ENCODE measurements at regions not wholly inside any gene's neighbourhood (a gene's known extent, or its start where the extent isn't known, plus 50 kb on each side); places are given as distances from the start of the nearest gene placed in this dataset.

- H3K4me3 ChIP-seq (replicated peaks in 1 of 3; ENCODE audit: insufficient read depth in 1 of 3, low read depth in 1 of 3, low read length in 3 of 3), result no peak overlapping the region
- intact Hi-C loops (cut with micrococcal nuclease) (no loop called here), dilution Hi-C loops (cut with MboI; ENCODE audit: extremely low pct_ligation_motif_present, low sequenced_read_pairs) (no loop called here)
- no peak overlapping the region for H2AFZ ChIP-seq (ENCODE audit: low read depth, low read length)
- no peak for TF ChIP-seq MYC (IDR thresholded peaks at IDR 0.05; ENCODE audit: low read depth, low read length)
- TF ChIP-seq POLR2A (IDR thresholded peaks at IDR 0.05; ENCODE audit: low read depth, low read length), result no peak
- TF ChIP-seq FOS (IDR thresholded peaks at IDR 0.05; ENCODE audit: borderline replicate concordance, insufficient read depth, low read length), result no peak
- no peak for TF ChIP-seq EZH2 (IDR thresholded peaks at IDR 0.05; ENCODE audit: borderline replicate concordance, low read depth, low read length, severe bottlenecking)
- no peak for TF ChIP-seq CTCF (IDR thresholded peaks at IDR 0.05; ENCODE audit: extremely low read depth in 1 of 2, insufficient read depth in 1 of 2, low read depth in 1 of 2, low read length in 2 of 2)
- no peak for TF ChIP-seq GATA2 (IDR thresholded peaks at IDR 0.05; ENCODE audit: insufficient read depth, insufficient read length, low read depth, low read length)
- TF ChIP-seq JUN (IDR thresholded peaks at IDR 0.05; ENCODE audit: borderline replicate concordance, insufficient read depth, insufficient read length, low read depth), result no peak
- no peaks in the 10 kb centered on the region for H3K9me3 ChIP-seq (replicated peaks; ENCODE audit: control insufficient read depth, insufficient read depth, low read length)
- no peaks in the 10 kb centered on the region for H3K79me2 ChIP-seq (ENCODE audit: control insufficient read depth, insufficient read depth, low read length)
- no peak overlapping the region for H3K27ac ChIP-seq (ENCODE audit: insufficient read depth, low read depth, low read length)
- H3K9ac ChIP-seq (replicated peaks; ENCODE audit: extremely low read depth, insufficient read depth, low read length), result no peak overlapping the region
- no peaks in the 10 kb centered on the region for H3K4me1 ChIP-seq (ENCODE audit: control insufficient read depth, extremely low read depth, insufficient read depth, low read length)
- no peaks in the 10 kb centered on the region for H3K27me3 ChIP-seq (ENCODE audit: control insufficient read depth in 2 of 2, insufficient read depth in 2 of 2, low read length in 2 of 2)
- no TSS peak for BruUV-seq (replicated peaks)
- FAIRE-seq (no peak), DNase-seq (ENCODE audit: low read depth, low spot score) (no peak)
- POLR2A ChIA-PET, result no interaction called here
- no peaks in the 10 kb centered on the region for H3K9me1 ChIP-seq (replicated peaks; ENCODE audit: control insufficient read depth, extremely low read depth, insufficient read depth, low read length)
- H4K20me1 ChIP-seq (replicated peaks; ENCODE audit: control insufficient read depth, extremely low read depth, insufficient read depth, low read length), result no peaks in the 10 kb centered on the region
- CTCF ChIA-PET, result no interaction called here
- H3K36me3 ChIP-seq (ENCODE audit: control insufficient read depth in 2 of 2, extremely low read depth in 1 of 2, insufficient read depth in 2 of 2, low read length in 2 of 2), result no peaks in the 10 kb centered on the region
- no peak overlapping the region for H3K4me2 ChIP-seq (ENCODE audit: insufficient read depth, low read length)
Measured at GRCh38 chrX:79570524-79571240, 203.5 kb upstream of the ITM2A start.
